ENCODE measurements at regions not wholly inside any gene's neighbourhood (a gene's known extent, or its start where the extent isn't known, plus 50 kb on each side); places are given as distances from the start of the nearest gene placed in this dataset.
A peak's percentile ranks its signal among the peaks of the same experiment; 100 is the strongest.

DNA sequence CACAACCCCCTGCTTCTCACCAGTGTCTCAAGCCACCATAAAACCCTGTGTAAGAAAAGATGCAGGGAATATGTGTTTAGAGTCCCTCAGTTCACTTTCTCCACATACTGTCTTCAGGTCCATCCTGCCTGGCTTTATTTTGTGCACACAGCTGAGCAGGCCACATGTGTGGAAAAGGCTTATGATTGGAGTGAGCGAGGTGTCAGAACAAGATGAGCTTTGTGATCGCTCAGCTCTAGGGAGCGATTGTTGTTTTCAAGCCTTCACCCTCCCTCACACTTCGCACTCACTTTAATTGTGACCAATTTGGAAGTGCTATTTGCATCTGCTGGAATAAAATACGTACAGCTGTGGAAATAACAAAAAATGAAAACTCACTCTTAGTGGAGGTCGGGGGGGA is 931.1 kb upstream of the TENM4 start:
- no peaks in the 10 kb centered on the region for H3K36me3 ChIP-seq (replicated peaks in 1 of 2; ENCODE audit: control insufficient read depth in 2 of 2, insufficient read depth in 2 of 2, low read length in 2 of 2)
- H3K79me1 ChIP-seq (ENCODE audit: low read depth, low read length) = no peaks in the 10 kb centered on the region
- no peak overlapping the region for H3K14ac ChIP-seq (ENCODE audit: low read length)
- no peak overlapping the region for H2BK120ac ChIP-seq (ENCODE audit: low read depth, low read length)
- H2AK5ac ChIP-seq (ENCODE audit: low read depth, low read length) = no peak overlapping the region
- H2BK12ac ChIP-seq (ENCODE audit: low read length) = no peak overlapping the region
- H2BK5ac ChIP-seq (ENCODE audit: low read length) = no peak overlapping the region
- no peak overlapping the region for H3K18ac ChIP-seq (ENCODE audit: low read length)
- H2BK15ac ChIP-seq (ENCODE audit: low read length) = no peak overlapping the region
- WGBS, 2 donors (ENCODE audit: extremely low coverage in 2 of 2, insufficient read length in 2 of 2, insufficient replicate concordance in 1 of 2) = no CpG with 5 or more reads among the region's 6 CpGs
- H3K9me3 ChIP-seq (replicated peaks in 1 of 2; ENCODE audit: control insufficient read depth in 2 of 2, insufficient read depth in 1 of 2, low read depth in 1 of 2, low read length in 2 of 2) = no peaks in the 10 kb centered on the region
- H4K8ac ChIP-seq (ENCODE audit: low read depth, low read length) = no peak overlapping the region
- no peak overlapping the region for H3K9ac ChIP-seq (ENCODE audit: low read depth, low read length, poor library complexity)
- DNase-seq (ENCODE audit: low spot score) = no peak
- H3K4ac ChIP-seq (ENCODE audit: low read length) = no peak overlapping the region
- peak overlapping the region; percentile 31 for H2AFZ ChIP-seq (ENCODE audit: low read length)
- no peaks in the 10 kb centered on the region for H3K4me1 ChIP-seq (ENCODE audit: control insufficient read depth in 2 of 2, insufficient read depth in 1 of 2, low read depth in 1 of 2, low read length in 2 of 2)
- no peak overlapping the region for H3K4me2 ChIP-seq (ENCODE audit: insufficient read depth, low read length, poor library complexity, severe bottlenecking)
- H3K4me3 ChIP-seq (ENCODE audit: low read length in 2 of 2) = no peak overlapping the region
- no peaks in the 10 kb centered on the region for H3K27me3 ChIP-seq (ENCODE audit: control insufficient read depth in 3 of 3, insufficient read depth in 3 of 3, low read depth in 1 of 3, low read length in 3 of 3)
- no peak overlapping the region for H3K27ac ChIP-seq (replicated peaks; ENCODE audit: low read length)
- H4K91ac ChIP-seq (ENCODE audit: low read depth, low read length, poor library complexity) = no peak overlapping the region
- H3K23ac ChIP-seq (ENCODE audit: low read depth, low read length, poor library complexity) = no peak overlapping the region

GRCh38 chr11:80365980-80366379 is 925.1 kb upstream of the TENM4 start:
- H2BK120ac ChIP-seq (ENCODE audit: low read depth, low read length) = no peak overlapping the region
- H3K23ac ChIP-seq (ENCODE audit: low read depth, low read length, poor library complexity) = no peak overlapping the region
- H3K9ac ChIP-seq (ENCODE audit: low read depth, low read length, poor library complexity) = no peak overlapping the region
- no peak overlapping the region for H2AK5ac ChIP-seq (ENCODE audit: low read depth, low read length)
- no peak overlapping the region for H2AFZ ChIP-seq (ENCODE audit: low read length)
- H3K4me2 ChIP-seq (ENCODE audit: insufficient read depth, low read length, poor library complexity, severe bottlenecking) = no peak overlapping the region
- no peak overlapping the region for H3K4me3 ChIP-seq (ENCODE audit: low read length in 2 of 2)
- no peak for DNase-seq (ENCODE audit: low spot score)
- no peaks in the 10 kb centered on the region for H3K4me1 ChIP-seq (ENCODE audit: control insufficient read depth in 2 of 2, insufficient read depth in 1 of 2, low read depth in 1 of 2, low read length in 2 of 2)
- no peak overlapping the region for H2BK15ac ChIP-seq (ENCODE audit: low read length)
- no peak overlapping the region for H3K4ac ChIP-seq (ENCODE audit: low read length)
- H3K9me3 ChIP-seq (replicated peaks in 1 of 2; ENCODE audit: control insufficient read depth in 2 of 2, insufficient read depth in 1 of 2, low read depth in 1 of 2, low read length in 2 of 2) = no peaks in the 10 kb centered on the region
- no peak overlapping the region for H3K18ac ChIP-seq (ENCODE audit: low read length)
- WGBS, 2 donors (ENCODE audit: extremely low coverage in 2 of 2, insufficient read length in 2 of 2, insufficient replicate concordance in 1 of 2) = no CpG with 5 or more reads among the region's 1 CpG
- no peak overlapping the region for H3K27ac ChIP-seq (replicated peaks; ENCODE audit: low read length)
- H3K27me3 ChIP-seq (ENCODE audit: control insufficient read depth in 3 of 3, insufficient read depth in 3 of 3, low read depth in 1 of 3, low read length in 3 of 3) = no peaks in the 10 kb centered on the region
- H3K36me3 ChIP-seq (replicated peaks in 1 of 2; ENCODE audit: control insufficient read depth in 2 of 2, insufficient read depth in 2 of 2, low read length in 2 of 2) = no peaks in the 10 kb centered on the region
- no peak overlapping the region for H2BK5ac ChIP-seq (ENCODE audit: low read length)
- H3K14ac ChIP-seq (ENCODE audit: low read length) = no peak overlapping the region
- H2BK12ac ChIP-seq (ENCODE audit: low read length) = no peak overlapping the region
- no peaks in the 10 kb centered on the region for H3K79me1 ChIP-seq (ENCODE audit: low read depth, low read length)
- no peak overlapping the region for H4K91ac ChIP-seq (ENCODE audit: low read depth, low read length, poor library complexity)
- no peak overlapping the region for H4K8ac ChIP-seq (ENCODE audit: low read depth, low read length)

GRCh38 chr11:80365076-80365725 is 924.4 kb upstream of the TENM4 start:
- no peak overlapping the region for H3K14ac ChIP-seq (ENCODE audit: low read length)
- H2BK5ac ChIP-seq (ENCODE audit: low read length) = no peak overlapping the region
- no peak overlapping the region for H3K4me2 ChIP-seq (ENCODE audit: insufficient read depth, low read length, poor library complexity, severe bottlenecking)
- H3K4me3 ChIP-seq (ENCODE audit: low read length in 2 of 2) = no peak overlapping the region
- H3K9ac ChIP-seq (ENCODE audit: low read depth, low read length, poor library complexity) = no peak overlapping the region
- no peaks in the 10 kb centered on the region for H3K36me3 ChIP-seq (replicated peaks in 1 of 2; ENCODE audit: control insufficient read depth in 2 of 2, insufficient read depth in 2 of 2, low read length in 2 of 2)
- no peaks in the 10 kb centered on the region for H3K4me1 ChIP-seq (ENCODE audit: control insufficient read depth in 2 of 2, insufficient read depth in 1 of 2, low read depth in 1 of 2, low read length in 2 of 2)
- H3K18ac ChIP-seq (ENCODE audit: low read length) = no peak overlapping the region
- H3K27me3 ChIP-seq (ENCODE audit: control insufficient read depth in 3 of 3, insufficient read depth in 3 of 3, low read depth in 1 of 3, low read length in 3 of 3) = no peaks in the 10 kb centered on the region
- H4K91ac ChIP-seq (ENCODE audit: low read depth, low read length, poor library complexity) = no peak overlapping the region
- H2BK12ac ChIP-seq (ENCODE audit: low read length) = no peak overlapping the region
- H4K8ac ChIP-seq (ENCODE audit: low read depth, low read length) = no peak overlapping the region
- no peak overlapping the region for H2BK15ac ChIP-seq (ENCODE audit: low read length)
- H3K23ac ChIP-seq (ENCODE audit: low read depth, low read length, poor library complexity) = no peak overlapping the region
- no peak overlapping the region for H2BK120ac ChIP-seq (ENCODE audit: low read depth, low read length)
- no peak overlapping the region for H2AK5ac ChIP-seq (ENCODE audit: low read depth, low read length)
- no peak for DNase-seq (ENCODE audit: low spot score)
- no peaks in the 10 kb centered on the region for H3K9me3 ChIP-seq (replicated peaks in 1 of 2; ENCODE audit: control insufficient read depth in 2 of 2, insufficient read depth in 1 of 2, low read depth in 1 of 2, low read length in 2 of 2)
- no CpG with 5 or more reads among the region's 2 CpGs for WGBS, 2 donors (ENCODE audit: extremely low coverage in 2 of 2, insufficient read length in 2 of 2, insufficient replicate concordance in 1 of 2)
- H3K79me1 ChIP-seq (ENCODE audit: low read depth, low read length) = no peaks in the 10 kb centered on the region
- no peak overlapping the region for H3K27ac ChIP-seq (replicated peaks; ENCODE audit: low read length)
- no peak overlapping the region for H2AFZ ChIP-seq (ENCODE audit: low read length)
- no peak overlapping the region for H3K4ac ChIP-seq (ENCODE audit: low read length)

DNA sequence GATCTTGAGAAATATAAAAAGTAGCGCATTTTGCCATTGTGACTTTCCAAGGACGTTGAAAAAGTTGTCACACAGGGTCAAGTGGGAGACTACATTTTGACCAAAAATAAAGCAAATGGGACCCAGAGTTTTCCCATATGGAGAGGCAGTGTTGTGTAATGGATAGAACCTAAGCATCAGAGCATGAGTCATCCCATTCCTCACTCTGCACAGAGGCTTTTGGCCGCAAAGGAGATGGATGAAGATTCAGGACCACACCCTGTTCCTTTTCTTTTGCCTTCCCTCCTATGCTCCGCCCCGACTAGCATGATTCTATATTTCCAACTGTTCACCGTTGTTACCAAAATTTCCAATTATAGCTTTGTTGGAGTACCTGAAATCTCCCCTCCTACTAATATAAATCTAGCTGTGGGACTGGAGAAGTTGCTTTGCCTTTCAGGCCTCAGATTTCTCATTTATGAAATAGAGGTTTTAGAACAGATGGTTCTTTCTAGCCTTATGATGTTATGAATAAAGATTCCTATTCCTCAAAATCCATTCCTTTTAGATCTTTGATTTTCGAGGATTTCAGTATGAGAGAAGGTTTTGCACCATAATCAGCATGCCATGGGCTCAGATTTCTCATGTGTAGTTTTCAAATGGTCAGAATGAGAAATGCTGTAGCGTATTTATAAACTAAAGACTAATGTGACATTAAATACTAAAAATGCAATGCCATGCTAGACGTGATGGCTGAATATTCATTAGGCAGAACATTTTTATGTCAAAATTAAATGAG is 921.9 kb upstream of the TENM4 start:
- Histone ChIP-seq H3K4me3 (ENCODE audit: low read length in 2 of 2) (no peak overlapping the region), H3K4me2 (ENCODE audit: insufficient read depth, low read length, poor library complexity, severe bottlenecking) (no peak overlapping the region), H2AK5ac (ENCODE audit: low read depth, low read length) (no peak overlapping the region), H4K8ac (ENCODE audit: low read depth, low read length) (no peak overlapping the region), H3K14ac (ENCODE audit: low read length) (no peak overlapping the region), H2BK5ac (ENCODE audit: low read length) (no peak overlapping the region), H3K4ac (ENCODE audit: low read length) (no peak overlapping the region), H2AFZ (ENCODE audit: low read length) (no peak overlapping the region), H3K79me1 (ENCODE audit: low read depth, low read length) (no peaks in the 10 kb centered on the region), H3K36me3 (replicated peaks in 1 of 2; ENCODE audit: control insufficient read depth in 2 of 2, insufficient read depth in 2 of 2, low read length in 2 of 2) (no peaks in the 10 kb centered on the region), H3K27ac (replicated peaks; ENCODE audit: low read length) (no peak overlapping the region), H3K9me3 (replicated peaks in 1 of 2; ENCODE audit: control insufficient read depth in 2 of 2, insufficient read depth in 1 of 2, low read depth in 1 of 2, low read length in 2 of 2) (no peaks in the 10 kb centered on the region), H2BK12ac (ENCODE audit: low read length) (no peak overlapping the region), H3K27me3 (ENCODE audit: control insufficient read depth in 3 of 3, insufficient read depth in 3 of 3, low read depth in 1 of 3, low read length in 3 of 3) (no peaks in the 10 kb centered on the region), H2BK120ac (ENCODE audit: low read depth, low read length) (no peak overlapping the region), H2BK15ac (ENCODE audit: low read length) (no peak overlapping the region), H3K18ac (ENCODE audit: low read length) (no peak overlapping the region), H3K23ac (ENCODE audit: low read depth, low read length, poor library complexity) (no peak overlapping the region), H4K91ac (ENCODE audit: low read depth, low read length, poor library complexity) (no peak overlapping the region), H3K4me1 (ENCODE audit: control insufficient read depth in 2 of 2, insufficient read depth in 1 of 2, low read depth in 1 of 2, low read length in 2 of 2) (no peaks in the 10 kb centered on the region), H3K9ac (ENCODE audit: low read depth, low read length, poor library complexity) (no peak overlapping the region)
- WGBS, 2 donors (ENCODE audit: extremely low coverage in 2 of 2, insufficient read length in 2 of 2, insufficient replicate concordance in 1 of 2) = no CpG with 5 or more reads among the region's 9 CpGs
- DNase-seq (ENCODE audit: low spot score) = no peak
